Peyer's patch (tissue), 4 donors: ENCODE measurements at regions not wholly inside any gene's neighbourhood (a gene's known extent, or its start where the extent isn't known, plus 50 kb on each side); places are given as distances from the start of the nearest gene placed in this dataset.

Experiments used
- POLR2A ChIP-seq, 2 donors: fragments of 450-650 bp; IDR thresholded peaks; one replicate each; pipeline ENCODE4 v1.5.1; 2017; ENCODE audit warnings: antibody characterized with exemption in 2 of 2, mild to moderate bottlenecking in 2 of 2, moderate library complexity in 2 of 2
- TF ChIP-seq, protein P1 (sequence below), 6 experiments: fragments of 450-650 bp in 4 of 6; fragments of 200-600 bp in 2 of 6; sonication (generic) in 1 of 6; IDR thresholded peaks; one replicate each; pipeline ENCODE4 v1.5.1; 2017 to 2019; ENCODE audit warnings: antibody characterized with exemption in 6 of 6, mild to moderate bottlenecking in 3 of 6, moderate library complexity in 1 of 6

DNA sequence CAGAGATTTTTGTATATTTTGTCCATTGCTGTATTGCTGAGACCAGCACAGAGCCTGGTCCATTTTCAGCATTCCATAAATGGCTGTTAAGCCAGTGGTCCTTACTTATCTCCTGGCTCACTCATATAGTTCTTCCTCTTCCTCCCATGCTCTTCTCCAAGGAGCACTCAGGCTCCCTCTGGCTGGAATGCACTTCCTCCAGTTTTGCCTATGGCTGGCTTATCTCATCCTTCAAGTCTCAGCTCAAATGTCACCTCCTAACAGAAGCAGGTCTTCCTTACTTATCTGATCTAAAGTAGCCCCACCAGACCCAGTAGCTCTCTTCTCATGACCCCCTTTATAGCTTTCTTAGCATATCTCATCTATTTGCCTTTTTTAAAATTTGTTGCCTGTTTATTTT, 146.9 kb downstream of the SLC30A10 start:
- TF ChIP-seq, protein P1, sequence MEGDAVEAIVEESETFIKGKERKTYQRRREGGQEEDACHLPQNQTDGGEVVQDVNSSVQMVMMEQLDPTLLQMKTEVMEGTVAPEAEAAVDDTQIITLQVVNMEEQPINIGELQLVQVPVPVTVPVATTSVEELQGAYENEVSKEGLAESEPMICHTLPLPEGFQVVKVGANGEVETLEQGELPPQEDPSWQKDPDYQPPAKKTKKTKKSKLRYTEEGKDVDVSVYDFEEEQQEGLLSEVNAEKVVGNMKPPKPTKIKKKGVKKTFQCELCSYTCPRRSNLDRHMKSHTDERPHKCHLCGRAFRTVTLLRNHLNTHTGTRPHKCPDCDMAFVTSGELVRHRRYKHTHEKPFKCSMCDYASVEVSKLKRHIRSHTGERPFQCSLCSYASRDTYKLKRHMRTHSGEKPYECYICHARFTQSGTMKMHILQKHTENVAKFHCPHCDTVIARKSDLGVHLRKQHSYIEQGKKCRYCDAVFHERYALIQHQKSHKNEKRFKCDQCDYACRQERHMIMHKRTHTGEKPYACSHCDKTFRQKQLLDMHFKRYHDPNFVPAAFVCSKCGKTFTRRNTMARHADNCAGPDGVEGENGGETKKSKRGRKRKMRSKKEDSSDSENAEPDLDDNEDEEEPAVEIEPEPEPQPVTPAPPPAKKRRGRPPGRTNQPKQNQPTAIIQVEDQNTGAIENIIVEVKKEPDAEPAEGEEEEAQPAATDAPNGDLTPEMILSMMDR (IDR thresholded peaks at IDR 0.05): no peak
- no peak for TF ChIP-seq POLR2A (IDR thresholded peaks at IDR 0.05)
